ENCODE measurements at regions not wholly inside any gene's neighbourhood (a gene's known extent, or its start where the extent isn't known, plus 50 kb on each side); places are given as distances from the start of the nearest gene placed in this dataset.
"Not testable (repeated sequence)": the region's sequence is repeated elsewhere in the genome, so short reads cannot be mapped to it uniquely, and the experiment has no call there.

DNA sequence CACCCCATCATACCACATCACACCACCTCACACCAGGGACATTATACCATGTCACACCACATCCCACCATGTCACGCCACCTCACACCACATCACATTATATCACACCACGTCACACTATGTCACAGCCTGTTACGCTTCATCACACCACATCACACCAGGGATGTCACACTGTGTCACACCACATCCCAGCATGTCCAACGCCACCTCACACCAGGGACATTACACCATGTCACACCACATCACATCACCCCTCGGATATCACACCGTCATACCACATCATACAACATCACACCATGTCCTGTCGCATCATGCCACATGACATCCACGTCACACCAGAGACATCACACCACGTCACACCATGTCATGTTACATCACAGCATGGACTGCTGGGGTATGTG, 235.5 kb downstream of the TMEM121 start:
- no peak overlapping the region for H3K4me3 ChIP-seq (replicated peaks; ENCODE audit: insufficient read depth, low read length)
- no peak overlapping the region for H3K27ac ChIP-seq (replicated peaks)
- TF ChIP-seq SPI1 (IDR thresholded peaks at IDR 0.05; ENCODE audit: borderline replicate concordance, low read depth) (no peak), GABPA (IDR thresholded peaks at IDR 0.05; ENCODE audit: low read depth) (no peak), POLR2AphosphoS5 (IDR thresholded peaks at IDR 0.05; ENCODE audit: low read depth) (no peak)
- TF ChIP-seq, protein P1, sequence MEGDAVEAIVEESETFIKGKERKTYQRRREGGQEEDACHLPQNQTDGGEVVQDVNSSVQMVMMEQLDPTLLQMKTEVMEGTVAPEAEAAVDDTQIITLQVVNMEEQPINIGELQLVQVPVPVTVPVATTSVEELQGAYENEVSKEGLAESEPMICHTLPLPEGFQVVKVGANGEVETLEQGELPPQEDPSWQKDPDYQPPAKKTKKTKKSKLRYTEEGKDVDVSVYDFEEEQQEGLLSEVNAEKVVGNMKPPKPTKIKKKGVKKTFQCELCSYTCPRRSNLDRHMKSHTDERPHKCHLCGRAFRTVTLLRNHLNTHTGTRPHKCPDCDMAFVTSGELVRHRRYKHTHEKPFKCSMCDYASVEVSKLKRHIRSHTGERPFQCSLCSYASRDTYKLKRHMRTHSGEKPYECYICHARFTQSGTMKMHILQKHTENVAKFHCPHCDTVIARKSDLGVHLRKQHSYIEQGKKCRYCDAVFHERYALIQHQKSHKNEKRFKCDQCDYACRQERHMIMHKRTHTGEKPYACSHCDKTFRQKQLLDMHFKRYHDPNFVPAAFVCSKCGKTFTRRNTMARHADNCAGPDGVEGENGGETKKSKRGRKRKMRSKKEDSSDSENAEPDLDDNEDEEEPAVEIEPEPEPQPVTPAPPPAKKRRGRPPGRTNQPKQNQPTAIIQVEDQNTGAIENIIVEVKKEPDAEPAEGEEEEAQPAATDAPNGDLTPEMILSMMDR (IDR thresholded peaks at IDR 0.05; ENCODE audit: insufficient read depth, low read length) = no peak
- TF ChIP-seq, protein P2, sequence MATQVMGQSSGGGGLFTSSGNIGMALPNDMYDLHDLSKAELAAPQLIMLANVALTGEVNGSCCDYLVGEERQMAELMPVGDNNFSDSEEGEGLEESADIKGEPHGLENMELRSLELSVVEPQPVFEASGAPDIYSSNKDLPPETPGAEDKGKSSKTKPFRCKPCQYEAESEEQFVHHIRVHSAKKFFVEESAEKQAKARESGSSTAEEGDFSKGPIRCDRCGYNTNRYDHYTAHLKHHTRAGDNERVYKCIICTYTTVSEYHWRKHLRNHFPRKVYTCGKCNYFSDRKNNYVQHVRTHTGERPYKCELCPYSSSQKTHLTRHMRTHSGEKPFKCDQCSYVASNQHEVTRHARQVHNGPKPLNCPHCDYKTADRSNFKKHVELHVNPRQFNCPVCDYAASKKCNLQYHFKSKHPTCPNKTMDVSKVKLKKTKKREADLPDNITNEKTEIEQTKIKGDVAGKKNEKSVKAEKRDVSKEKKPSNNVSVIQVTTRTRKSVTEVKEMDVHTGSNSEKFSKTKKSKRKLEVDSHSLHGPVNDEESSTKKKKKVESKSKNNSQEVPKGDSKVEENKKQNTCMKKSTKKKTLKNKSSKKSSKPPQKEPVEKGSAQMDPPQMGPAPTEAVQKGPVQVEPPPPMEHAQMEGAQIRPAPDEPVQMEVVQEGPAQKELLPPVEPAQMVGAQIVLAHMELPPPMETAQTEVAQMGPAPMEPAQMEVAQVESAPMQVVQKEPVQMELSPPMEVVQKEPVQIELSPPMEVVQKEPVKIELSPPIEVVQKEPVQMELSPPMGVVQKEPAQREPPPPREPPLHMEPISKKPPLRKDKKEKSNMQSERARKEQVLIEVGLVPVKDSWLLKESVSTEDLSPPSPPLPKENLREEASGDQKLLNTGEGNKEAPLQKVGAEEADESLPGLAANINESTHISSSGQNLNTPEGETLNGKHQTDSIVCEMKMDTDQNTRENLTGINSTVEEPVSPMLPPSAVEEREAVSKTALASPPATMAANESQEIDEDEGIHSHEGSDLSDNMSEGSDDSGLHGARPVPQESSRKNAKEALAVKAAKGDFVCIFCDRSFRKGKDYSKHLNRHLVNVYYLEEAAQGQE (IDR thresholded peaks at IDR 0.05; ENCODE audit: insufficient replicate concordance, low read depth) = no peak
- no peak for DNase-seq (ENCODE audit: low read depth in 1 of 2, low spot score in 1 of 2)
- no peaks in the 10 kb centered on the region for H3K27me3 ChIP-seq (ENCODE audit: insufficient read depth, poor library complexity, severe bottlenecking)

DNA sequence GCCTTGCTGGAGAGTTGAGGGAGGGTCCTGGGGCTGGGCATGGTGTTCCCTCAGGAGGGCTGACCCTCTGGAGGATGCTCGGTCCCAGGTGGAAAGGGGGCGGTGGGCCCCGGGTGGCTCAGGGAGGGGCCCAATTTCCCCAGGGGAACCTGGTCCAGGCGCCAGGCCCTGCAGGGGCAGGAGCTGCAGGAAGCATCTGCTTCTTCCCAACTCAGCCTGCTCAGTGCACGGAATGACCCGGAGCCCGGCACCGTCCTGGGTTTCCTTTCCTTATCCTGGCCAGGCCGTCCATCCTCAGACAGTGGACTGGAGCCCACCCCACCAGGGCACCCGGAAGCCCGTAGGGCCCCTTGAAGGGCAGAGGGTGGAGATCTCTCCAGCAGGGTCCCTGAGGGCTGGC, 235.9 kb downstream of the TMEM121 start:
- H3K27me3 ChIP-seq (ENCODE audit: insufficient read depth, poor library complexity, severe bottlenecking); DNase-seq (ENCODE audit: low read depth in 1 of 2, low spot score in 1 of 2); H3K27ac ChIP-seq (replicated peaks); H3K4me3 ChIP-seq (replicated peaks; ENCODE audit: insufficient read depth, low read length): not testable (repeated sequence)

DNA sequence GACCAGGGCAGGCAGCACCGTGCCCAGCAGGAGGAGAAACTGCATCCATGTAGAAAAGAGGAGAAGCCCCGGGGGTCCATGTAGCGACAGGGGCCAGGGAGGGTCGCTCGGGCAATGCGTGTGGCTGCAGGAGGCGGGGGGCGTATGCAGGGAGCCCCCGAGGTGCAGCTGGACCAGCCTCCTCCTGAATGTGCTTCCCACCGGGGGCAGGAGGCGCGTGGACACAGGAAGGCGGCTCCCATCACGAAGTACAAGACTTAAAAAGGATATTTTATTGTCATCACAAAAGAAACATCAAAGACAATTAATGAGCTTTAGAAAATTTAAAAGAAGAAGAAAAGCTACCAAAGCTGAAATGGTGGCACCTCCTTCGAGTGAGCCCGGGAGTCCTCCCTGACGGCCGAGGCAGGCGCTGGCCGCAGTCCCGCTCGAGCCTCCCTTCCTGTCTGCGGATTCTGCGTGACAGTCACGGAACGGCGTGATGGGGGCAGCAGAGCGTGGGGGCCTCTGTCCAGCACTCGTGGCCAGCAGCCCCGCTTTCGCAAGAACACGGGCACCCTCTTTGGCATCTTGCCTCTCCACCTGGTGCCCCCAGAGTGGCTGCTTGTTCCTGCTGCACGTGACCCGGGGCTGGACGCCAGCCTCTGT, 238.0 kb downstream of the TMEM121 start:
- not testable (repeated sequence) for H3K4me3 ChIP-seq (replicated peaks; ENCODE audit: insufficient read depth, low read length); H3K27me3 ChIP-seq (ENCODE audit: insufficient read depth, poor library complexity, severe bottlenecking); H3K27ac ChIP-seq (replicated peaks); DNase-seq (ENCODE audit: low read depth in 1 of 2, low spot score in 1 of 2)

DNA sequence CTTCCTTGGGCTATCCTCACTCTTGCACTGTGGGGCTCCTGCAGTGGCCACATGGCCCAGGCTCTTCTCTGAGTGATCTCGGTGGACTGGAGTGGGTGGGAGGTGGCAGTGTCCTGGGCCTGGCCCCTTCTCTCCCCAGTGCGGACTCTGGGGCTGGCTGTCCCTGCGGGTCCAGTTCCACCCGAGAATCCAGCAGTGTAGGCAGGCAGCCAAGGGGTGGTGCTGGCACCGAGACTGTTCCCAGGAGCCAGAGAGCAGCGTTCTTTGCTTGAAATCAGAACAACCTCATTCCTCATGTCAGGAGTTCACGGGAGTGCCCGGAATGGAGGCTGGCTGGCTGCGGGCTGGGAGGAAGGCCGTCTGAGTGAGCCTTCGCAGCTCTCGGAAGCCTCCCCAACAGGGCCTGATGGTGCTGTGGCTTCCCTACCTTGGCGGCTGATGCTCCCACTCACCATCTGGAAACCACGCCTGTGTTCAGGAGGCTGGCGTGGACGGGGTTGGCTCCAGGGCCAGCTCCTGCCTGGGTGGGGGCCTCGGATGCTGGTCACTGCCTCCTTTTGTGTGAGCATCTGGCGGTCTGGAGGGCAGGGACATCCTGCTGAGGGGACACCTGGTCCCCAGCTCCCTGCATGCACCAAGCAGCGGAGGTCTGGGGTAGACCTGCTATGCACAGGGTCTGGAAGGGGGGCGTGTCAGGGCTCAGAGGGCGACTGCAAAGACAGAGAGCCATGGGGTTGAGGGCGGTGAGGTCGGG, 238.9 kb downstream of the TMEM121 start:
- not testable (repeated sequence) for H3K27me3 ChIP-seq (ENCODE audit: insufficient read depth, poor library complexity, severe bottlenecking); H3K27ac ChIP-seq (replicated peaks); H3K4me3 ChIP-seq (replicated peaks; ENCODE audit: insufficient read depth, low read length); DNase-seq (ENCODE audit: low read depth in 1 of 2, low spot score in 1 of 2)

DNA sequence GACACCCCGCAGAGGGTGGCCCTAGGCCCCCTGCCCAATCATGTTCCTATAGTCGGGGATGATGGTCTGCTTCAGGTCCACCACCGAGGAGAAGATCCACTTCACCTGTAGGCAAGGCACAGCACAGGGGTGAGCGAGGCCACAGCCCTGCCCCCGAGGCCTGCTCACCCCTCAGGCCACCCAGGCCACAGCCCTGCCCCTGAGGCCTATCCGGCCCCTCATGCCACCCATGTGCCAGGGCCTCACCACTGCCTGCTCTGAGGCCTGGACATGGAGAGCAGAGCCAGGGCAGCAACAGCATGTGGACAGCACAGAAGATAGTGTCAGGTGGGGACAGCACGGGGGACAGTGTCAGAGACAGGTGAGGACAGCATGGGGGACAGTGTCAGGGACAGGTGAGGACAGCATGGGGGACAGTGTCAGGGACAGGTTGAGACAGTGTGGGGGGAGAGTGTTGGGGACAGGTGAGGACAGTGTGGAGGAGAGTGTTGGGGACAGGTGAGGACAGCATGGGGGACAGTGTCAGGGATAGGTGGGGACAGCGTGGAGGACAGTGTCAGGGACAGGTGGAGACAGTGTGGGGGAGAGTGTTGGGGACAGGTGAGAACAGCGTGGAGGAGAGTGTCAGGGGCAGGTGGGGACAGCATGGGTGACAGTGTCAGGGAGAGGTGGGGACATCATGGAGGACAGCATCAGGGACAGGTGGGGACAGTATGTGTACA, 239.7 kb downstream of the TMEM121 start:
- DNase-seq (ENCODE audit: low read depth in 1 of 2, low spot score in 1 of 2) = no peak
- H3K27ac ChIP-seq (replicated peaks) = no peak overlapping the region
- no peak overlapping the region for H3K4me3 ChIP-seq (replicated peaks; ENCODE audit: insufficient read depth, low read length)
- no peak for TF ChIP-seq SPI1 (IDR thresholded peaks at IDR 0.05; ENCODE audit: borderline replicate concordance, low read depth)
- TF ChIP-seq, protein P1 (IDR thresholded peaks at IDR 0.05; ENCODE audit: insufficient read depth, low read length) = no peak
- TF ChIP-seq, protein P2 (IDR thresholded peaks at IDR 0.05; ENCODE audit: insufficient replicate concordance, low read depth) = no peak
- no peak for TF ChIP-seq POLR2AphosphoS5 (IDR thresholded peaks at IDR 0.05; ENCODE audit: low read depth)
- TF ChIP-seq GABPA (IDR thresholded peaks at IDR 0.05; ENCODE audit: low read depth) = no peak
- H3K27me3 ChIP-seq (ENCODE audit: insufficient read depth, poor library complexity, severe bottlenecking) = no peaks in the 10 kb centered on the region
